Esophagus muscularis mucosa (tissue), 4 donors: ENCODE measurements at regions not wholly inside any gene's neighbourhood (a gene's known extent, or its start where the extent isn't known, plus 50 kb on each side); places are given as distances from the start of the nearest gene placed in this dataset.

ENCODE experiments used
- EP300 ChIP-seq: sonication (generic); formaldehyde crosslinking; IDR thresholded peaks from one replicate; pipeline ENCODE4 v1.6.1; 2017; ENCODE audit warnings: antibody characterized with exemption
- POLR2AphosphoS5 ChIP-seq, 2 donors: sonication (generic); formaldehyde crosslinking; IDR thresholded peaks; one replicate each; pipeline ENCODE4 v1.6.1; 2017; ENCODE audit warnings: antibody characterized with exemption in 2 of 2
- TF ChIP-seq, protein P1 (sequence below), 3 experiments: fragments of 200-600 bp in 2 of 3; fragments of 450-650 bp in 1 of 3; sonication (generic) in 2 of 3; IDR thresholded peaks; one replicate each; pipeline ENCODE4 v1.5.1; 2017 to 2019; ENCODE audit warnings: antibody characterized with exemption in 3 of 3, mild to moderate bottlenecking in 2 of 3, moderate library complexity in 1 of 3

DNA sequence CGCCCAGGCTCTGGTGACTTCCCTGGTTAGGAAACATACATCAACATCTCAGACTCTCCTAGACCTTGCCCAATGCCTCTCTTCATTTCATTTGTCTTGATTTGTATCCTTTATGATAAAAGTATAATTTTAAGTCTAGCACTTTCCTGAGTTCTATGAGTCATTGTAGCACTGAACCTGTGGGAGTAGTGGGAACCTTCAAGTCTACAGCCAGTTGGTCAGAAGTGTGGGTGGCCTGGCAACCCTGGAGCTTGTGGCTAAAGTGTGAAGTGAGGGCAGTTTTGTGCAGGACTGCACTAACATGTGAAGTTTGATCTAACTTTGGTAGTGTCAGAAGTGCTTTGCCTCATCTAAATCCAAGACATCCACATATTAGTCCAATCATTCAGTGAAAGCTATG, 259.3 kb upstream of the IGFBP7 start:
- TF ChIP-seq, protein P1, sequence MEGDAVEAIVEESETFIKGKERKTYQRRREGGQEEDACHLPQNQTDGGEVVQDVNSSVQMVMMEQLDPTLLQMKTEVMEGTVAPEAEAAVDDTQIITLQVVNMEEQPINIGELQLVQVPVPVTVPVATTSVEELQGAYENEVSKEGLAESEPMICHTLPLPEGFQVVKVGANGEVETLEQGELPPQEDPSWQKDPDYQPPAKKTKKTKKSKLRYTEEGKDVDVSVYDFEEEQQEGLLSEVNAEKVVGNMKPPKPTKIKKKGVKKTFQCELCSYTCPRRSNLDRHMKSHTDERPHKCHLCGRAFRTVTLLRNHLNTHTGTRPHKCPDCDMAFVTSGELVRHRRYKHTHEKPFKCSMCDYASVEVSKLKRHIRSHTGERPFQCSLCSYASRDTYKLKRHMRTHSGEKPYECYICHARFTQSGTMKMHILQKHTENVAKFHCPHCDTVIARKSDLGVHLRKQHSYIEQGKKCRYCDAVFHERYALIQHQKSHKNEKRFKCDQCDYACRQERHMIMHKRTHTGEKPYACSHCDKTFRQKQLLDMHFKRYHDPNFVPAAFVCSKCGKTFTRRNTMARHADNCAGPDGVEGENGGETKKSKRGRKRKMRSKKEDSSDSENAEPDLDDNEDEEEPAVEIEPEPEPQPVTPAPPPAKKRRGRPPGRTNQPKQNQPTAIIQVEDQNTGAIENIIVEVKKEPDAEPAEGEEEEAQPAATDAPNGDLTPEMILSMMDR (IDR thresholded peaks at IDR 0.05) = no peak
- TF ChIP-seq POLR2AphosphoS5 (IDR thresholded peaks at IDR 0.05) = no peak
- TF ChIP-seq EP300 = no peak
